ENCODE measurements at regions not wholly inside any gene's neighbourhood (a gene's known extent, or its start where the extent isn't known, plus 50 kb on each side); places are given as distances from the start of the nearest gene placed in this dataset.

DNA sequence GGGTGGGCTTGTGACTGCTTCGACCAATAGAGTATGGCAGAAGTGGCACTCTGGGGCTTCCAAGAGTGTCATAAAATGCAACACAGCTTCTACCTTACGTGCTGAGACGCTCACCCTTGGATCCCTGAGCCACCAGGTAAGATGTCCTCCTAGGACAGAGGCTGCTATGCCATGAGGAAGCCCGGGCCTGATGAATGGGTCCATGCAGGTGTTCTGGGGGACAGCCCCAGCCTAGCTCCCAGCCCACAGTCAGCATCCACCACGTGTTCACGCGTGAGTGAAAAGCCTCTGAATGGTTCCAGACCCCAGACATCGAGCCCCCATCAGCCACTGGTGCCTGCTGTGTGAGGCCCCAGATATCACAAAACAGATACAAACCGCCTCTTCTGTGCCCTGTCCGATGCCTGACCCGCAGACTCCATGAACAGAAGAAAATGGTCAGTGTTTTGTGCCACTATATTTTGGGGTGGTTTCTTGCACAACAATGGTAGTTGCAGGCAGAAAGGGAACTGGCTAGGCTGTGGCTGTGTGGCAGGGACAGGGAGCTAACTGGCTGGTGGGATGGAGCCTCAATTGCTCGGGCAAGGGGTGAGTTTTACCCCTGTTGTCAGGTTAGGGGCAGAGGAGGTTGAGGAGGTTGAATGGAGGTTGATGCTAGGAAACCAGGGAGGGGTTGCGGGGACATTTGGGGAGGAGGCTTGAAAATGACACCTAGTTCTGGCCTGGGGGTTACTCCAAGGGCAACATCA is 92.2 kb downstream of the LINGO1 start:
- TF ChIP-seq, protein P1, sequence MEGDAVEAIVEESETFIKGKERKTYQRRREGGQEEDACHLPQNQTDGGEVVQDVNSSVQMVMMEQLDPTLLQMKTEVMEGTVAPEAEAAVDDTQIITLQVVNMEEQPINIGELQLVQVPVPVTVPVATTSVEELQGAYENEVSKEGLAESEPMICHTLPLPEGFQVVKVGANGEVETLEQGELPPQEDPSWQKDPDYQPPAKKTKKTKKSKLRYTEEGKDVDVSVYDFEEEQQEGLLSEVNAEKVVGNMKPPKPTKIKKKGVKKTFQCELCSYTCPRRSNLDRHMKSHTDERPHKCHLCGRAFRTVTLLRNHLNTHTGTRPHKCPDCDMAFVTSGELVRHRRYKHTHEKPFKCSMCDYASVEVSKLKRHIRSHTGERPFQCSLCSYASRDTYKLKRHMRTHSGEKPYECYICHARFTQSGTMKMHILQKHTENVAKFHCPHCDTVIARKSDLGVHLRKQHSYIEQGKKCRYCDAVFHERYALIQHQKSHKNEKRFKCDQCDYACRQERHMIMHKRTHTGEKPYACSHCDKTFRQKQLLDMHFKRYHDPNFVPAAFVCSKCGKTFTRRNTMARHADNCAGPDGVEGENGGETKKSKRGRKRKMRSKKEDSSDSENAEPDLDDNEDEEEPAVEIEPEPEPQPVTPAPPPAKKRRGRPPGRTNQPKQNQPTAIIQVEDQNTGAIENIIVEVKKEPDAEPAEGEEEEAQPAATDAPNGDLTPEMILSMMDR (IDR thresholded peaks at IDR 0.05; ENCODE audit: low read length): no peak
- TF ChIP-seq EZH2 (IDR thresholded peaks at IDR 0.05; ENCODE audit: borderline replicate concordance, low read length): no peak
